DMS 273 (cell line): ENCODE measurements at regions not wholly inside any gene's neighbourhood (a gene's known extent, or its start where the extent isn't known, plus 50 kb on each side); places are given as distances from the start of the nearest gene placed in this dataset.

Experiments
- DNase-seq: peaks from one replicate; lab custom pipeline; 2025; ENCODE audit not compliant: unreplicated experiment; lab: John Stamatoyannopoulos, UW

GRCh38 chr16:27123795-27124409 lies 57.2 kb downstream of the C16orf82 start:
- DNase-seq, result no peak

GRCh38 chr16:27127308-27127707 lies 60.6 kb downstream of the C16orf82 start:
- peak; percentile 87 for DNase-seq

DNA sequence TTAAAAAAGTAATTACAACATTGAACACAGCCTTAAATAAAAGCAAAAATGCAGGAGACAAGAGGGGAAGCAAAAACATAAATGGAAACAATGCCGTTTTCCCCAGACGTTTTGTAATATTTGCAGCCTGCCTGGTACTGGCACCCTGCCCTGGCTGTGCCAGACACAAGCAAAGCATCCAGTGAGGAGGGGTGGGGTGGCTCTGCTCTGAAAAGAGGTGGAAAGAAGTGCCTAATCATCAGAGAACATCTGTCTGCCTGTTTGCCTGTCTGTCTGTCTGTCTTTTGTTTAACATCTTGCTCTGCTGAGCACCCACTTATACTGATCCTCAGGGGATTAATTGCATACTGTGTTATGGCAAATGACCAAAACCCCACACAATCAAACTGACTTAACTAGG lies 62.7 kb downstream of the C16orf82 start:
- DNase-seq, result peak; percentile 42

DNA sequence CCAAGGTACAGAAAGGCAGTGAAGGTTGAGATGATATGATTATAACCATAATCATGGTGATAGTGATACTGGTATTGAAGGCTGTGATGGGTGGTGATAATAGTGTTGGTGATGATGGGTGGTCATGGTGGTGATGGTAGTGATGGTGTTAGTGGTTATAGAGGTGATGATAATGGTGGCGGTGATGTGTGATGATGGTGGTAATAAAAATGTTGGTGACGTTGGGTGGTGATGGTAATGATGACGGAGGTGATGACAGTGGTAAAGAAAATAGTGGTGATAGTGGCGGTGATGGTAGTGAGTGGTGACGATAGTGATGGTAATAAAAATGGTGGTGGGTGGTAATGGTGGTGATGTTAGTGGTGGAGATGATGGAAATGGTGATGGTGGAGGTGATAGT lies 65.1 kb upstream of the KDM8 start:
- no peak for DNase-seq

- no peak for DNase-seq
These were observed 57.7 kb upstream of the KDM8 start for GRCh38 chr16:27145630-27146029.

- DNase-seq, result no peak
These were observed 53.3 kb upstream of the KDM8 start for GRCh38 chr16:27149986-27150385.

GRCh38 chr16:27152121-27152520 lies 51.2 kb upstream of the KDM8 start:
- DNase-seq, result no peak

DNA sequence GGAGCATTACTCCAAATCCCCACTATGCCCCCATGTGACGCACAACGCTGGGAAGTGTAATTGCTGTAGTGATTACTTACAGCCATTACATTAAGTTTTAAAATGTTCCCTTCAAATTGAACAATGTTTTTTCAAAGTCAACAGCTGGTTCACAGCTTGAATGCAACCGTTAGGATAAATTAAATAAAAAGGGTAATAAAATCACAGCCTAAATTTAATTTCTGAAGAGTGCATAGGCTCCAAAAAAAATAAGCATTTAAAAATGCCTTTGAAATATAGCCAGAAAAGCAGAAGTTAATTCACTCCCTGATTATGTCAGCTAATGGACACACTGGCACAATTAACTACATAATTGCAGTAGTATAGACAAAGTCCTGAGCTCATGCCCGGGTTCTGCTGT lies 50.5 kb upstream of the KDM8 start:
- DNase-seq, result no peak
